Keratinocyte (primary cell): ENCODE measurements at regions not wholly inside any gene's neighbourhood (a gene's known extent, or its start where the extent isn't known, plus 50 kb on each side); places are given as distances from the start of the nearest gene placed in this dataset.
"Not testable (repeated sequence)": the region's sequence is repeated elsewhere in the genome, so short reads cannot be mapped to it uniquely, and the experiment has no call there.

Source experiments
- DNase-seq: peaks from one replicate; pipeline ENCODE4 v3.0.0-alpha.2; 2011; ENCODE audit warnings: low read depth, missing footprints, low spot score
- FAIRE-seq: peaks from 2 replicates; lab custom pipeline; 2011; peaks lifted over from hg19 to GRCh38; lab: Jason Lieb, UNC
- H2AFZ ChIP-seq: 2 replicates; pipeline ENCODE4 v1.6.0; 2012; ENCODE audit warnings: low read length, control low read depth, inconsistent platforms; ENCODE audit not compliant: control insufficient read depth
- H3K27ac ChIP-seq: 2 replicates; pipeline ENCODE4 v1.5.1; 2011; ENCODE audit warnings: low read length; ENCODE audit not compliant: control insufficient read depth, insufficient read depth
- H3K27me3 ChIP-seq: 3 replicates; pipeline ENCODE4 v1.6.0; 2011; ENCODE audit warnings: low read length; ENCODE audit not compliant: control insufficient read depth, insufficient read depth; ENCODE audit errors: extremely low read depth
- H3K36me3 ChIP-seq, 2 experiments: 2 replicates in 1 of 2; 3 replicates in 1 of 2; pipeline ENCODE4 v1.5.1; 2011; ENCODE audit warnings: low read length in 2 of 2, mild to moderate bottlenecking in 1 of 2; ENCODE audit not compliant: control insufficient read depth in 2 of 2, insufficient read depth in 2 of 2; ENCODE audit errors: extremely low read depth in 1 of 2
- H3K4me1 ChIP-seq: 3 replicates; pipeline ENCODE4 v1.5.1; 2011; ENCODE audit warnings: low read length; ENCODE audit not compliant: control insufficient read depth, insufficient read depth; ENCODE audit errors: extremely low read depth
- H3K4me2 ChIP-seq: 3 replicates; pipeline ENCODE4 v1.6.0; 2011; ENCODE audit warnings: low read depth, low read length; ENCODE audit not compliant: control insufficient read depth, insufficient read depth; ENCODE audit errors: extremely low read depth
- H3K4me3 ChIP-seq, 3 experiments: fragments of 200-600 bp in 1 of 3; sonication (generic) in 1 of 3; 2 replicates in 2 of 3; 3 replicates in 1 of 3; pipeline ENCODE4 v1.5.1; 2011 to 2016; ENCODE audit warnings: low read length in 3 of 3, mild to moderate bottlenecking in 3 of 3, control low read depth in 2 of 3, inconsistent platforms in 1 of 3, low read depth in 1 of 3, mixed read lengths in 1 of 3, mixed run types in 1 of 3, moderate library complexity in 1 of 3; ENCODE audit not compliant: control insufficient read depth in 2 of 3, insufficient read depth in 2 of 3; ENCODE audit errors: extremely low read depth in 1 of 3
- H3K79me2 ChIP-seq: 2 replicates; pipeline ENCODE4 v1.6.0; 2012; ENCODE audit warnings: low read length; ENCODE audit not compliant: control insufficient read depth, insufficient read depth
- H3K9ac ChIP-seq: 3 replicates; pipeline ENCODE4 v1.6.0; 2011; ENCODE audit warnings: low read length; ENCODE audit not compliant: control insufficient read depth, insufficient read depth; ENCODE audit errors: extremely low read depth
- H3K9me1 ChIP-seq: 3 replicates; pipeline ENCODE4 v1.6.0; 2011; ENCODE audit warnings: low read length; ENCODE audit not compliant: control insufficient read depth, insufficient read depth; ENCODE audit errors: extremely low read depth
- H3K9me3 ChIP-seq: 2 replicates; pipeline ENCODE4 v1.5.1; 2012; ENCODE audit warnings: low read depth, low read length; ENCODE audit not compliant: control insufficient read depth
- H4K20me1 ChIP-seq: 3 replicates; pipeline ENCODE4 v1.6.0; 2011; ENCODE audit warnings: low read length; ENCODE audit not compliant: control insufficient read depth, insufficient read depth; ENCODE audit errors: extremely low read depth
- dilution Hi-C: fragments of 300-500 bp; cut with MboI; formaldehyde crosslinking; loops from one replicate; pipeline ENCODE4 v1.7.0; 2020; ENCODE audit warnings: low sequenced_read_pairs; ENCODE audit not compliant: extremely low pct_ligation_motif_present

- H3K9me3 ChIP-seq, H3K9ac ChIP-seq, H3K27ac ChIP-seq, H2AFZ ChIP-seq, H3K4me3 ChIP-seq, H4K20me1 ChIP-seq, H3K27me3 ChIP-seq, H3K36me3 ChIP-seq, dilution Hi-C loops, H3K4me1 ChIP-seq, H3K9me1 ChIP-seq, H3K4me2 ChIP-seq, DNase-seq, H3K79me2 ChIP-seq, FAIRE-seq: not testable (repeated sequence)
Measured at GRCh38 chr21:6034820-6035473, 4486.4 kb upstream of the TPTE start.

- H4K20me1 ChIP-seq, H3K9me3 ChIP-seq, FAIRE-seq, H3K79me2 ChIP-seq, H3K27ac ChIP-seq, DNase-seq, H2AFZ ChIP-seq, H3K27me3 ChIP-seq, H3K9ac ChIP-seq, H3K4me1 ChIP-seq, H3K36me3 ChIP-seq, dilution Hi-C loops, H3K4me3 ChIP-seq, H3K9me1 ChIP-seq, H3K4me2 ChIP-seq: not testable (repeated sequence)
Measured at GRCh38 chr21:6035474-6036155, 4485.8 kb upstream of the TPTE start.

GRCh38 chr21:6039224-6039623 is 4482.2 kb upstream of the TPTE start:
- H3K9me3 ChIP-seq, H2AFZ ChIP-seq, H3K27ac ChIP-seq, H4K20me1 ChIP-seq, H3K27me3 ChIP-seq, H3K79me2 ChIP-seq, H3K36me3 ChIP-seq, dilution Hi-C loops, DNase-seq, H3K9me1 ChIP-seq, H3K4me3 ChIP-seq, H3K4me2 ChIP-seq, FAIRE-seq, H3K9ac ChIP-seq, H3K4me1 ChIP-seq: not testable (repeated sequence)

GRCh38 chr21:6040095-6040494 is 4481.3 kb upstream of the TPTE start:
- H3K4me1 ChIP-seq, H3K4me3 ChIP-seq, H3K27me3 ChIP-seq, DNase-seq, H4K20me1 ChIP-seq, H3K9me3 ChIP-seq, H3K4me2 ChIP-seq, dilution Hi-C loops, H3K9me1 ChIP-seq, H2AFZ ChIP-seq, H3K27ac ChIP-seq, H3K36me3 ChIP-seq, H3K9ac ChIP-seq, FAIRE-seq, H3K79me2 ChIP-seq: not testable (repeated sequence)
